Heart left ventricle (tissue), 16 donors: ENCODE measurements at regions not wholly inside any gene's neighbourhood (a gene's known extent, or its start where the extent isn't known, plus 50 kb on each side); places are given as distances from the start of the nearest gene placed in this dataset.

Experiments used
- ATAC-seq, 4 donors: fragments of 200-7000 bp; cut with Tn5 transposase; one replicate each; pipeline ENCODE4 v1.9.1; 2020 to 2022; ENCODE audit warnings: moderate library complexity in 4 of 4, mild to moderate bottlenecking in 3 of 4, moderate number of reproducible peaks in 1 of 4
- DNase-seq, 5 donors: peaks; one replicate each; pipeline ENCODE4 v3.0.0-alpha.2; 2020
- H3K27ac ChIP-seq, 12 donors: fragments of 200-600 bp; sonication (generic) in 4 of 12; one replicate each; pipeline versions ENCODE4 v1.5.0 to v1.8.0; 2016 to 2022; ENCODE audit warnings: mild to moderate bottlenecking in 2 of 12
- H3K27me3 ChIP-seq, 9 donors: fragments of 200-600 bp; sonication (generic) in 2 of 9; one replicate each; pipeline versions ENCODE4 v1.5.1 to v1.8.0; 2016 to 2022; ENCODE audit warnings: mild to moderate bottlenecking in 3 of 9
- H3K36me3 ChIP-seq, 9 donors: fragments of 200-600 bp; sonication (generic) in 2 of 9; one replicate each; pipeline versions ENCODE4 v1.5.0 to v1.8.0; 2018 to 2022; ENCODE audit warnings: mild to moderate bottlenecking in 2 of 9
- H3K4me1 ChIP-seq, 12 donors: fragments of 200-600 bp; sonication (generic) in 4 of 12; one replicate each; pipeline versions ENCODE4 v1.5.0 to v1.8.0; 2016 to 2022; ENCODE audit warnings: mild to moderate bottlenecking in 3 of 12
- H3K4me3 ChIP-seq, 12 donors: fragments of 200-600 bp; sonication (generic) in 4 of 12; one replicate each; pipeline versions ENCODE4 v1.5.0 to v1.8.0; 2017 to 2022; ENCODE audit warnings: mild to moderate bottlenecking in 9 of 12, moderate library complexity in 4 of 12
- H3K9me3 ChIP-seq, 12 donors: fragments of 200-600 bp; sonication (generic) in 4 of 12; one replicate each; pipeline versions ENCODE4 v1.5.0 to v1.8.0; 2016 to 2022; ENCODE audit warnings: mild to moderate bottlenecking in 1 of 12
- CTCF ChIP-seq, 12 donors: fragments of 200-600 bp; sonication (generic) in 4 of 12; IDR thresholded peaks; one replicate each; pipeline versions ENCODE4 v1.5.0 to v1.8.0; 2018 to 2022; ENCODE audit warnings: antibody characterized with exemption in 12 of 12, mild to moderate bottlenecking in 5 of 12
- POLR2A ChIP-seq, 2 donors: fragments of 450-650 bp; IDR thresholded peaks; one replicate each; pipeline ENCODE4 v1.6.1; 2017; ENCODE audit warnings: antibody characterized with exemption in 2 of 2, mild to moderate bottlenecking in 2 of 2, moderate library complexity in 2 of 2
- WGBS, 4 donors: extraction: QIAGEN DNeasy Blood & Tissue Kit in 2 of 4; methylation state at CpG; one replicate each; pipeline versions ENCODE4 v1.1.5 to v1.1.7; 2013 to 2018; 5-methylcytosine and 5-hydroxymethylcytosine counted together
- intact Hi-C, 10 donors: fragments of 100-400 bp; cut with DNase I; formaldehyde crosslinking; loops; one replicate each; pipeline versions ENCODE4 v1.11.1 to v1.14.2; 2022
- donor health status: ischemic (EF 13 %, LVEDD 7.1; RV severe dilation, severe dysfunction).
- donor health status: healthy with polysubstance abuse.
- donor health status: DM: no; HTN: yes; CAD: no.
- donor health status: DM: no; HTN: no; CAD: no.
- donor health status: ischemic (EF 25% LVEDD 6.9; RV normal size, moderate dysfunction).
- donor health status: ischemic (EF 25% LVEDD 5.7; RV mildly dilated, moderate dysfunction).
- donor health status: healthy.
- donor health status: DM: yes; HTN: yes; CAD: no.
- donor health status: ischemic (EF 35%, LVEDD 5.7; RV mildly dilated, moderate dysfunction).
- donor health status: nonischemic (EF 11% LVEDD 7.7; RV severe dilation, severe dysfunction).
- donor health status: DM: yes; HTN: yes; CAD: no.
- donor health status: PGD.
- donor health status: ischemic (EF 29% LVEDD 5.4; RV normal size, mild dysfunction).
- donor health status: nonischemic (EF 23%, LVEDD 6.1; RV moderate dilation, normal function).

- no peak for DNase-seq
- ATAC-seq = no peak
- Histone ChIP-seq H3K36me3 (no peaks in the 10 kb centered on the region), H3K4me3 (no peak overlapping the region), H3K27ac (no peak overlapping the region), H3K27me3 (peaks cover 0 to 30% (median 0%) of the 10 kb centered on the region in 9 donors), H3K4me1 (no peaks in the 10 kb centered on the region), H3K9me3 (no peaks in the 10 kb centered on the region)
- intact Hi-C loops = loop anchor here in 1 of 10 donors (10.0 kb wide), 1 partner anchor 146 kb away; no protein-coding TSS in a partner anchor
- 65 to 85% (median 80%) methylated on average over 5 of the region's 5 CpGs for WGBS, 4 donors
- TF ChIP-seq CTCF (IDR thresholded peaks at IDR 0.05) (no peak), POLR2A (IDR thresholded peaks at IDR 0.05) (no peak)
Measured at GRCh38 chr6:33869121-33869520, 65.3 kb upstream of the MLN start.

DNA sequence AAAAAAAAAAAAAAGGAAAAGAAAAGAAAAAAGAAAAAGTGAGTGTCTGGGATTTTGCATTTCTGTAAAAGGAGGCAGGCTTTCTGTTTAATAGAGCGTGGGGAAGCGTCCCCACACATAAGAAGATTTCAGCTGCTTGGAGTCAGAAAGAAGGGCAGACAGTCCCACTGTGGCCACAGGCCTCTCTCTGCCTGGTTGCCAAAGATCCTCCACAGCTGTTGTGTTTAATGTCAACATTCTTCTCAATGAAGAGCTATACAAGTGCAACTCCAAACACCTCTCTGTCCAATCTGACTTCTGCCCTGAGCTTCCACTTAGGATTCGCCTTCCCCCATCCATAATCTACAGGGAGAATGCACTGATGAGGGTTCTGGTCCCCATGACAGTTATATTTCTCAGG, 64.3 kb upstream of the MLN start:
- WGBS, 4 donors = 76 to 93% (median 83%) methylated on average over 3 of the region's 3 CpGs
- no peak for DNase-seq

DNA sequence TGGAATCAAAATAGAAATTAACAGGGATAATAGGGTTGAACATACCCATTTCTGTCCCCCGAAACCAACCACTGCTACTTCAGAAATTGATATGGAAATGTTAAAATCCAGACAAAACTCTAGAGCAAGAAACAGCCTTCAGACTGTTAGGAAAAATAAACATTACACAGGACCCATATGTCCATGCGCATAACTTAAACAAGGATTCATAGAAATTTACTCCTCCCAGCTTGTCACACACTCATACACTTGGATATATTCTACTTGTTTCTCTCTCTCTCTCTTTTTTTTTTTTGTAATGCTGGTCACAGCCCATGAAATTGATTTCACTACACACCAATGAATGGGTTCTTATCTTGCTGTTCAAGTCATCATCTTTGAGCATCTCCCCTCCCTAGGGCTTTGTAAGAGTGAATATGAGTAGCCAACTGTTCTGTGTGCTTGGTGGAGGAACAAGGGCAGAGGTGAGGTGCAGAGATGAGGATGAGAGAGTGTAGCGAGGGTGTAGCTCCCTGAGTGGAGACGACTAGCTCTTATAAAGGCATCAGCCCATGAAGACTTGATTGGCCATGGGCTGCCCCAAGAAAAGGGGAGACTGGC, 61.8 kb upstream of the MLN start:
- H3K27ac ChIP-seq = no peak overlapping the region
- no peak for ATAC-seq
- peaks cover 0 to 16% (median 0%) of the 10 kb centered on the region in 9 donors for H3K27me3 ChIP-seq
- peak in 1 of 5 donors; percentile 10 for DNase-seq
- intact Hi-C loops = loop anchor here in 1 of 10 donors (10.0 kb wide), 1 partner anchor 149 kb away; no protein-coding TSS in a partner anchor
- peaks cover 0 to 11% (median 0%) of the 10 kb centered on the region in 12 donors for H3K4me1 ChIP-seq
- 67 to 90% (median 82%) methylated on average over 4 of the region's 4 CpGs for WGBS, 4 donors
- TF ChIP-seq POLR2A (IDR thresholded peaks at IDR 0.05) = no peak
- TF ChIP-seq CTCF (IDR thresholded peaks at IDR 0.05) = no peak
- no peak overlapping the region for H3K4me3 ChIP-seq
- H3K9me3 ChIP-seq = no peaks in the 10 kb centered on the region
- H3K36me3 ChIP-seq = no peaks in the 10 kb centered on the region

More for the DNA sequence above, 64.3 kb upstream of the MLN start:
- Histone ChIP-seq H3K4me3 (no peak overlapping the region), H3K27me3 (peaks cover 0 to 28% (median 0%) of the 10 kb centered on the region in 9 donors), H3K4me1 (no peaks in the 10 kb centered on the region), H3K36me3 (no peaks in the 10 kb centered on the region), H3K27ac (no peak overlapping the region), H3K9me3 (no peaks in the 10 kb centered on the region)
- no peak for ATAC-seq
- no peak for TF ChIP-seq POLR2A (IDR thresholded peaks at IDR 0.05)
- no peak for TF ChIP-seq CTCF (IDR thresholded peaks at IDR 0.05)
- intact Hi-C loops = loop anchor here in 1 of 10 donors (10.0 kb wide), 1 partner anchor 147 kb away; no protein-coding TSS in a partner anchor

DNA sequence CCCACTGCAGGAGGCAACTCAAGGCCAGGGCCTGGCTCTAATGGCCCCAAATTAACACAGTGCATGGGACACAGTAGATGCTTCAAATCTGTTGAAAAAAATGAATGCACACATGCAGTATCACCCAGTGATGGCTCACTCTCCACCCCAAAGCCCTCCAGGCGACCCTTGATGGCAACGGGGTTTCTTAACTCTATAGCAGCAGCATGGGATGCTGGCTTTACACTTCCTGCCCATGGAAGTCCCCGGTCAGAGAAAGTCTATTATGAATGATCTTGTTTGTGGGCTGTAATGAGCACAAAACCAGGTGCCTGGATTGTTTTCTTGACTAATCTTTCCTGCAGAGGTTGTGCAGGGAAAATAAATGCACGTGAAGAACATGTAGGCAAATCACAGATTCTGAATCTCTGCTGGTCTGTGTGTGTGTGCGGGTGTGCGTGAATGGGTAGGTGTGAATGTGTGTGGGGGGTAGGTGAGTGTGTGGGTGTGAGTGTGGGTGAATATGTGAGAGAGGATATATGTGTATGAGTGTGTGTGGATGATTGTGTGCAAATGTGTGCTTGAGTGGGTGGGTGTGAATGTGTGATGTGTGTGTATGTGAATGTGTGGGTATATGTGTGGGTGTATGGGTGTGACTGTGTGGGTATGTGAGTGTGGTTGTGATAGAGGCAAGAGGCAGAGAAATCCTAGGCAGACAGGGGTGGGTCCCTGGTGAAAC, 60.1 kb upstream of the MLN start:
- intact Hi-C loops = loop anchor here in 1 of 10 donors (10.0 kb wide), 1 partner anchor 151 kb away; no protein-coding TSS in a partner anchor
- 57 to 82% (median 77%) methylated on average over 6 of the region's 6 CpGs for WGBS, 4 donors
- H3K27me3 ChIP-seq = peaks cover 0 to 12% (median 0%) of the 10 kb centered on the region in 9 donors
- H3K36me3 ChIP-seq = no peaks in the 10 kb centered on the region
- no peak overlapping the region for H3K4me3 ChIP-seq
- H3K27ac ChIP-seq = no peak overlapping the region
- DNase-seq (no peak), ATAC-seq (no peak)
- no peaks in the 10 kb centered on the region for H3K9me3 ChIP-seq
- H3K4me1 ChIP-seq = peaks cover 0 to 16% (median 0%) of the 10 kb centered on the region in 12 donors
- TF ChIP-seq POLR2A (IDR thresholded peaks at IDR 0.05) = no peak
- TF ChIP-seq CTCF (IDR thresholded peaks at IDR 0.05) = no peak
